Spleen (tissue), 7 donors: ENCODE measurements at regions not wholly inside any gene's neighbourhood (a gene's known extent, or its start where the extent isn't known, plus 50 kb on each side); places are given as distances from the start of the nearest gene placed in this dataset.

Experiments
- CTCF ChIP-seq, 11 experiments: fragments of 200-600 bp in 7 of 11; fragments of 450-650 bp in 4 of 11; sonication (generic) in 4 of 11; IDR thresholded peaks in 8 of 11; conservative IDR thresholded peaks in 3 of 11; 1 replicate in 7 of 11; 2 replicates in 4 of 11; pipeline versions ENCODE4 v1.4.0 to v1.8.0; 2016 to 2021; ENCODE audit warnings: antibody characterized with exemption in 11 of 11, inconsistent platforms in 4 of 11, mild to moderate bottlenecking in 1 of 11
- POLR2AphosphoS5 ChIP-seq, 3 donors: sonication (generic); formaldehyde crosslinking; IDR thresholded peaks; one replicate each; pipeline ENCODE4 v1.5.1; 2017; ENCODE audit warnings: antibody characterized with exemption in 3 of 3
- donor health status: DM: no; HTN: no; CAD: no; lungs with moderate emphysema.
- donor health status: DM: no; HTN: no; CAD: no.
- donor health status: DM: no; HTN: no; CAD: no.

DNA sequence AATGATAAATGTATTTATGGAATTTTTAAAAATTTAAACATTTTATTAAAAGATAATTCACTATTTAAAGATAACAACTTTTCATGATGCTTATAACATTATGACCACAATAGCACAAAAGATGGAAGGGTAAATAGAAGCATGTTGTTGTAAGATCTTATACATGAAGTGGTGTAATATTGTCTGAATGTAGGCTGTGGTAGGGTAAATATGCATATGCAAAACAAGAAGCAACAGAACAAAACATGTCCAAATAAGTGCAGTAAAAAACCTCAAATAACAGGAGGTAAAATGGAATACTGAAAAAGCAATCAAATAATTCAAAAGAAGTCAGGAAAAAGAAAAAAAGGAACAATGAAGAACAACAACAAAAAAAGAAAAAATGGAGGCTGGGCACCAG is 56.0 kb downstream of the ADM start:
- TF ChIP-seq POLR2AphosphoS5 (IDR thresholded peaks at IDR 0.05) = no peak
- TF ChIP-seq CTCF (IDR thresholded peaks at IDR 0.05 in 8 of 11, conservative IDR thresholded peaks at IDR 0.05 in 3 of 11) = no peak
